K562 (cell line): ENCODE measurements at regions not wholly inside any gene's neighbourhood (a gene's known extent, or its start where the extent isn't known, plus 50 kb on each side); places are given as distances from the start of the nearest gene placed in this dataset.

Experiments
- ATAC-seq: fragments of 200-7000 bp; cut with Tn5 transposase; 3 replicates; pipeline ENCODE4 v1.9.1; 2020; ENCODE audit warnings: moderate library complexity
- BruUV-seq: library from RNA; stranded (reverse); fragments of 400-500 nt; replicated peaks from 2 replicates; lab custom pipeline; 2021; lab: Mats Ljungman, UMichigan
- CTCF ChIA-PET: fragments of 300-600 bp; formaldehyde crosslinking; extraction: SDS; loops from one replicate; lab custom pipeline; 2021; ENCODE audit warnings: low intra/inter-chr PET ratio; lab: Yijun Ruan, JAX
- POLR2A ChIA-PET: fragments of 300-600, 350-650 bp; sonication (Branson Sonifier 250); formaldehyde crosslinking; extraction: SDS; loops from one replicate; lab custom pipeline; 2021; ENCODE audit warnings: antibody characterized with exemption, inconsistent platforms; lab: Yijun Ruan, JAX
- DNase-seq, 4 experiments: peaks; one replicate each; pipeline versions ENCODE4 v3.0.0 to v3.0.0-alpha.2; 2011 to 2018; ENCODE audit warnings: low spot score in 3 of 4, mixed read lengths in 3 of 4; ENCODE audit errors: extremely low read depth in 1 of 4
- FAIRE-seq: peaks from 2 replicates; lab custom pipeline; 2011; peaks lifted over from hg19 to GRCh38; lab: Jason Lieb, UNC
- H2AFZ ChIP-seq: 2 replicates; pipeline ENCODE4 v1.6.0; 2011; ENCODE audit warnings: low read depth, low read length, control low read depth, inconsistent platforms
- H3K27ac ChIP-seq: fragments of 200-600 bp; 3 replicates; pipeline ENCODE4 v1.8.0; 2011; ENCODE audit warnings: low read depth, mild to moderate bottlenecking, control low read depth, inconsistent platforms, low read length, moderate library complexity, mixed read lengths; ENCODE audit errors: extremely low read depth
- H3K27me3 ChIP-seq, 2 experiments: fragments of 300-600 bp in 1 of 2; 2 replicates in 1 of 2; 3 replicates in 1 of 2; pipeline versions ENCODE4 v1.6.0 to v1.8.0; 2011; ENCODE audit warnings: inconsistent platforms in 2 of 2, low read length in 2 of 2, mild to moderate bottlenecking in 1 of 2, mixed read lengths in 1 of 2, moderate library complexity in 1 of 2; ENCODE audit not compliant: control insufficient read depth in 2 of 2, insufficient read depth in 2 of 2
- H3K36me3 ChIP-seq: fragments of 300-600 bp; 3 replicates; pipeline ENCODE4 v1.8.0; 2011; ENCODE audit warnings: mild to moderate bottlenecking, low read length, inconsistent platforms; ENCODE audit not compliant: control insufficient read depth, insufficient read depth
- H3K4me1 ChIP-seq, 2 experiments: fragments of 200-600 bp in 1 of 2; replicated peaks in 1 of 2; 2 replicates in 1 of 2; 3 replicates in 1 of 2; pipeline versions ENCODE4 v1.5.1 to v1.8.0; 2011; ENCODE audit warnings: inconsistent platforms in 2 of 2, low read length in 2 of 2, mild to moderate bottlenecking in 1 of 2, mixed read lengths in 1 of 2, moderate library complexity in 1 of 2; ENCODE audit not compliant: control insufficient read depth in 2 of 2, insufficient read depth in 2 of 2
- H3K4me2 ChIP-seq: 2 replicates; pipeline ENCODE4 v1.6.1; 2011; ENCODE audit warnings: low read length, control low read depth, inconsistent platforms, mixed read lengths; ENCODE audit not compliant: insufficient read depth
- H3K4me3 ChIP-seq: fragments of 200-600 bp; sonication (generic), shearing (Covaris generic); 2 replicates; pipeline ENCODE4 v1.5.1; 2016; ENCODE audit warnings: control low read depth, inconsistent platforms
- H3K79me2 ChIP-seq: fragments of 200-600 bp; 3 replicates; pipeline ENCODE4 v1.8.0; 2011; ENCODE audit warnings: low read length, inconsistent platforms; ENCODE audit not compliant: control insufficient read depth, insufficient read depth
- H3K9ac ChIP-seq, 2 experiments: 2 replicates each; pipeline versions ENCODE4 v1.6.0 to v1.6.1; 2011; ENCODE audit warnings: low read depth in 2 of 2, low read length in 2 of 2, control low read depth in 1 of 2, inconsistent platforms in 1 of 2, mild to moderate bottlenecking in 1 of 2, mixed read lengths in 1 of 2; ENCODE audit not compliant: insufficient read depth in 1 of 2
- H3K9me1 ChIP-seq: one replicate; pipeline ENCODE4 v1.6.0; 2011; ENCODE audit warnings: inconsistent platforms, mild to moderate bottlenecking, low read length, moderate library complexity; ENCODE audit not compliant: control insufficient read depth, insufficient read depth
- H3K9me3 ChIP-seq: replicated peaks from 2 replicates; pipeline ENCODE4 v1.5.1; 2011; ENCODE audit warnings: low read depth, low read length, inconsistent platforms; ENCODE audit not compliant: control insufficient read depth, insufficient read depth
- H4K20me1 ChIP-seq: replicated peaks from 2 replicates; pipeline ENCODE4 v1.6.1; 2011; ENCODE audit warnings: low read length, inconsistent platforms, mixed read lengths; ENCODE audit not compliant: control insufficient read depth, insufficient read depth
- CTCF ChIP-seq, 3 experiments: IDR thresholded peaks in 2 of 3; conservative IDR thresholded peaks in 1 of 3; 2 replicates each; pipeline ENCODE4 v1.5.1; 2011 to 2012; ENCODE audit warnings: low read length in 3 of 3, mild to moderate bottlenecking in 3 of 3, control low read depth in 2 of 3, improper control_type of control experiment in 1 of 3, inconsistent platforms in 1 of 3, low read depth in 1 of 3, mixed read lengths in 1 of 3, moderate library complexity in 1 of 3; ENCODE audit not compliant: insufficient read depth in 2 of 3
- ELK1 ChIP-seq: sonication (generic); formaldehyde crosslinking; IDR thresholded peaks from 2 replicates; pipeline ENCODE4 v1.8.1; 2022; ENCODE audit warnings: missing genetic modification reagents
- GATAD2B ChIP-seq: fragments of 450-650 bp; IDR thresholded peaks from 2 replicates; pipeline ENCODE4 v1.6.1; 2017; ENCODE audit warnings: mild to moderate bottlenecking, borderline replicate concordance
- GTF2B ChIP-seq: IDR thresholded peaks from 2 replicates; pipeline ENCODE4 v1.6.1; 2011; ENCODE audit not compliant: insufficient read length; ENCODE audit errors: extremely low read depth
- HNRNPLL ChIP-seq: fragments of 200-400 bp; formaldehyde crosslinking; IDR thresholded peaks from 2 replicates; pipeline ENCODE4 v1.6.1; 2017; ENCODE audit warnings: low read length, low read depth, mild to moderate bottlenecking; ENCODE audit not compliant: poor library complexity, severe bottlenecking
- KAT7 ChIP-seq: sonication (generic); formaldehyde crosslinking; IDR thresholded peaks from 2 replicates; pipeline ENCODE4 v1.8.0; 2022; ENCODE audit warnings: missing genetic modification reagents, mild to moderate bottlenecking, borderline replicate concordance
- KHSRP ChIP-seq: fragments of 450-650 bp; IDR thresholded peaks from 2 replicates; pipeline ENCODE4 v1.6.1; 2017
- MCM3 ChIP-seq: fragments of 450-650 bp; IDR thresholded peaks from 2 replicates; pipeline ENCODE4 v1.6.1; 2016
- MTA2 ChIP-seq: fragments of 450-650 bp; IDR thresholded peaks from 2 replicates; pipeline ENCODE4 v1.6.1; 2016; ENCODE audit warnings: low read depth
- NFIX ChIP-seq: fragments of 250-450 bp; sonication (Bioruptor Pico); IDR thresholded peaks from 2 replicates; pipeline ENCODE4 v1.4.0; 2020; ENCODE audit warnings: low read depth, mild to moderate bottlenecking, moderate library complexity
- SUPT5H ChIP-seq: fragments of 450-650 bp; IDR thresholded peaks from 2 replicates; pipeline ENCODE4 v1.6.1; 2016
- THRB ChIP-seq: fragments of 450-650 bp; formaldehyde crosslinking; conservative IDR thresholded peaks from 2 replicates; pipeline ENCODE4 v1.4.0; 2022; ENCODE audit warnings: mild to moderate bottlenecking, missing genetic modification characterization
- ZKSCAN3 ChIP-seq: fragments of 250-450 bp; sonication (Bioruptor Pico); IDR thresholded peaks from 2 replicates; pipeline ENCODE4 v1.4.0; 2020
- ZNF143 ChIP-seq: sonication (generic); formaldehyde crosslinking; IDR thresholded peaks from 2 replicates; pipeline ENCODE4 v1.9.0; 2022; ENCODE audit warnings: mild to moderate bottlenecking, missing genetic modification reagents
- ZNF217 ChIP-seq: sonication (generic); formaldehyde crosslinking; IDR thresholded peaks from 2 replicates; pipeline ENCODE4 v1.8.0; 2022; ENCODE audit warnings: mild to moderate bottlenecking, missing genetic modification reagents
- ZNF224 ChIP-seq: sonication (generic); formaldehyde crosslinking; IDR thresholded peaks from 2 replicates; pipeline ENCODE4 v1.8.0; 2022; ENCODE audit warnings: mild to moderate bottlenecking, missing genetic modification reagents
- ZNF444 ChIP-seq: fragments of 250-450 bp; sonication (Bioruptor Pico); IDR thresholded peaks from 2 replicates; pipeline ENCODE4 v1.4.0; 2020; ENCODE audit warnings: mild to moderate bottlenecking, moderate library complexity
- ZNF707 ChIP-seq: fragments of 250-450 bp; sonication (Bioruptor Pico); conservative IDR thresholded peaks from 2 replicates; pipeline ENCODE4 v1.8.0; 2022; ENCODE audit warnings: inconsistent platforms, mild to moderate bottlenecking, moderate library complexity
- WGBS: fragments of 100-300 bp; shearing (Covaris generic); methylation state at CpG from one replicate; pipeline ENCODE4 v1.1.6; 2016; ENCODE audit warnings: low coverage, mixed read lengths; ENCODE audit not compliant: insufficient coverage; ENCODE audit errors: missing lambda C conversion rate; 5-methylcytosine and 5-hydroxymethylcytosine counted together
- in situ Hi-C: fragments of 300-500 bp; cut with MboI; formaldehyde crosslinking; loops from 4 replicates; pipeline ENCODE4 v1.15.0; 2018; ENCODE audit warnings: inconsistent platforms, mixed read lengths
- intact Hi-C: fragments of 100-400 bp; cut with micrococcal nuclease; formaldehyde crosslinking; loops from 2 replicates; pipeline ENCODE4 v1.14.2; 2022

GRCh38 chrX:7244405-7244804, 96.5 kb upstream of the PUDP start:
- no peak overlapping the region for H3K27ac ChIP-seq
- H3K79me2 ChIP-seq: no peaks in the 10 kb centered on the region
- intact Hi-C loops (no loop called here), in situ Hi-C loops (no loop called here)
- no peaks in the 10 kb centered on the region for H4K20me1 ChIP-seq
- ATAC-seq (no peak), FAIRE-seq (no peak), DNase-seq (no peak)
- H3K4me3 ChIP-seq: no peak overlapping the region
- 0% methylated on average over 2 of the region's 3 CpGs for WGBS
- TF ChIP-seq KHSRP (no peak), MTA2 (no peak), CTCF (IDR thresholded peaks at IDR 0.05 in 2 of 3, conservative IDR thresholded peaks at IDR 0.05 in 1 of 3; ENCODE audit: insufficient read depth in 2 of 3, low read depth in 1 of 3, low read length in 3 of 3) (no peak), THRB (CRISPR knock-in tag) (no peak), ZNF707 (CRISPR knock-in tag) (no peak), SUPT5H (no peak), MCM3 (no peak), ZNF444 (CRISPR knock-in tag) (no peak), GATAD2B (no peak), ELK1 (CRISPR knock-in tag) (no peak), KAT7 (CRISPR knock-in tag) (no peak), NFIX (CRISPR knock-in tag) (no peak), GTF2B (no peak), ZNF224 (CRISPR knock-in tag) (no peak), HNRNPLL (no peak), ZKSCAN3 (no peak), ZNF217 (CRISPR knock-in tag) (no peak), ZNF143 (CRISPR knock-in tag) (no peak)
- H3K9me1 ChIP-seq: no peaks in the 10 kb centered on the region
- BruUV-seq: no TSS peak
- no peaks in the 10 kb centered on the region for H3K36me3 ChIP-seq
- 0 out of 5 replicates have a peak, but pooled peaks cover 0 to 2% of the 10 kb centered on the region in 2 experiments for H3K4me1 ChIP-seq
- H3K9ac ChIP-seq: no peak overlapping the region
- no peak overlapping the region for H3K4me2 ChIP-seq
- POLR2A ChIA-PET: no interaction called here
- H3K9me3 ChIP-seq: no peaks in the 10 kb centered on the region
- CTCF ChIA-PET: no interaction called here
- no peaks in the 10 kb centered on the region for H3K27me3 ChIP-seq
- no peak overlapping the region for H2AFZ ChIP-seq
